HEK293 (cell line): ENCODE measurements at regions not wholly inside any gene's neighbourhood (a gene's known extent, or its start where the extent isn't known, plus 50 kb on each side); places are given as distances from the start of the nearest gene placed in this dataset.

Source experiments
- CTCF ChIA-PET: fragments of 350-600 bp; formaldehyde crosslinking; extraction: SDS; loops from one replicate; lab custom pipeline; 2021; ENCODE audit warnings: antibody characterized with exemption; lab: Yijun Ruan, JAX
- POLR2A ChIA-PET: fragments of 300-600 bp; formaldehyde crosslinking; extraction: SDS; loops from one replicate; lab custom pipeline; 2020; ENCODE audit warnings: antibody characterized with exemption, inconsistent platforms; lab: Yijun Ruan, JAX
- H3K27ac ChIP-seq: fragments of 200-500 bp; sonication (Bioruptor generic); 2 replicates; pipeline ENCODE4 v1.5.1; 2014; ENCODE audit warnings: low read depth, low read length, control low read depth, inconsistent platforms; ENCODE audit errors: extremely low read depth
- H3K36me3 ChIP-seq, 2 experiments: fragments of 200-500 bp in 1 of 2; sonication (Bioruptor generic) in 1 of 2; 1 replicate in 1 of 2; 2 replicates in 1 of 2; pipeline ENCODE4 v1.5.1; 2014 to 2017; ENCODE audit warnings: inconsistent platforms in 2 of 2, low read length in 2 of 2; ENCODE audit not compliant: control insufficient read depth in 2 of 2, insufficient read depth in 1 of 2
- H3K4me1 ChIP-seq: fragments of 200-500 bp; sonication (Bioruptor generic); 2 replicates; pipeline ENCODE4 v1.5.1; 2014; ENCODE audit warnings: mild to moderate bottlenecking, low read length, inconsistent platforms; ENCODE audit not compliant: control insufficient read depth, insufficient read depth
- H3K4me3 ChIP-seq: 2 replicates; pipeline ENCODE4 v1.5.1; 2011; ENCODE audit warnings: low read depth, mild to moderate bottlenecking, control low read depth, low read length, moderate library complexity
- H3K9me3 ChIP-seq: fragments of 200-500 bp; sonication (Bioruptor generic); 2 replicates; pipeline ENCODE4 v1.5.1; 2014; ENCODE audit warnings: low read depth, low read length, inconsistent platforms; ENCODE audit not compliant: control insufficient read depth, insufficient read depth
- BCL11A ChIP-seq: fragments of 450-650 bp; formaldehyde crosslinking; IDR thresholded peaks from 2 replicates; pipeline ENCODE4 v1.5.1; 2016; ENCODE audit warnings: low read depth, missing biosample characterization, missing genetic modification characterization
- KLF1 ChIP-seq: fragments of 450-650 bp; formaldehyde crosslinking; IDR thresholded peaks from 2 replicates; pipeline ENCODE4 v1.5.1; 2016; ENCODE audit warnings: missing biosample characterization, missing genetic modification characterization
- MYNN ChIP-seq: fragments of 450-650 bp; formaldehyde crosslinking; IDR thresholded peaks from 2 replicates; pipeline ENCODE4 v1.5.1; 2016; ENCODE audit warnings: missing biosample characterization, missing genetic modification characterization, borderline replicate concordance
- SCRT1 ChIP-seq: fragments of 450-650 bp; formaldehyde crosslinking; IDR thresholded peaks from 2 replicates; pipeline ENCODE4 v1.5.1; 2016; ENCODE audit warnings: missing biosample characterization, missing genetic modification characterization, borderline replicate concordance
- SCRT2 ChIP-seq: fragments of 450-650 bp; formaldehyde crosslinking; IDR thresholded peaks from 2 replicates; pipeline ENCODE4 v1.5.1; 2016; ENCODE audit warnings: missing biosample characterization, missing genetic modification characterization
- SP7 ChIP-seq: fragments of 450-650 bp; formaldehyde crosslinking; IDR thresholded peaks from 2 replicates; pipeline ENCODE4 v1.5.1; 2016; ENCODE audit warnings: missing biosample characterization, missing genetic modification characterization
- ZBTB17 ChIP-seq: fragments of 450-650 bp; formaldehyde crosslinking; IDR thresholded peaks from 2 replicates; pipeline ENCODE4 v1.5.1; 2016; ENCODE audit warnings: missing biosample characterization, missing genetic modification characterization
- ZEB2 ChIP-seq: fragments of 450-650 bp; formaldehyde crosslinking; IDR thresholded peaks from 2 replicates; pipeline ENCODE4 v1.5.1; 2016; ENCODE audit warnings: missing biosample characterization, missing genetic modification characterization
- ZFP37 ChIP-seq: fragments of 450-650 bp; formaldehyde crosslinking; IDR thresholded peaks from 2 replicates; pipeline ENCODE4 v1.5.1; 2016; ENCODE audit warnings: missing biosample characterization, missing genetic modification characterization
- ZNF114 ChIP-seq: fragments of 450-650 bp; formaldehyde crosslinking; IDR thresholded peaks from 2 replicates; pipeline ENCODE4 v1.5.0; 2017; ENCODE audit warnings: missing biosample characterization, missing genetic modification characterization
- ZNF146 ChIP-seq: fragments of 450-650 bp; formaldehyde crosslinking; IDR thresholded peaks from 2 replicates; pipeline ENCODE4 v1.5.1; 2016; ENCODE audit warnings: missing biosample characterization, missing genetic modification characterization
- ZNF184 ChIP-seq: fragments of 450-650 bp; IDR thresholded peaks from 2 replicates; pipeline ENCODE4 v1.5.1; 2018; ENCODE audit warnings: missing biosample characterization, mild to moderate bottlenecking, missing genetic modification characterization
- ZNF19 ChIP-seq: fragments of 450-650 bp; formaldehyde crosslinking; IDR thresholded peaks from 2 replicates; pipeline ENCODE4; 2016; ENCODE audit warnings: missing biosample characterization, missing genetic modification characterization, low read depth
- ZNF211 ChIP-seq: fragments of 450-650 bp; formaldehyde crosslinking; IDR thresholded peaks from 2 replicates; pipeline ENCODE4 v1.5.1; 2016; ENCODE audit warnings: low read depth, missing biosample characterization, missing genetic modification characterization
- ZNF214 ChIP-seq: fragments of 450-650 bp; formaldehyde crosslinking; IDR thresholded peaks from 2 replicates; pipeline ENCODE4 v1.5.1; 2017; ENCODE audit warnings: missing biosample characterization, mild to moderate bottlenecking, missing genetic modification characterization, borderline replicate concordance
- ZNF221 ChIP-seq: fragments of 450-650 bp; formaldehyde crosslinking; IDR thresholded peaks from 2 replicates; pipeline ENCODE4 v1.5.1; 2017; ENCODE audit warnings: missing biosample characterization, missing genetic modification characterization, borderline replicate concordance
- ZNF23 ChIP-seq: fragments of 450-650 bp; formaldehyde crosslinking; IDR thresholded peaks from 2 replicates; pipeline ENCODE4 v1.5.1; 2016; ENCODE audit warnings: missing biosample characterization, missing genetic modification characterization, borderline replicate concordance
- ZNF24 ChIP-seq: fragments of 450-650 bp; formaldehyde crosslinking; IDR thresholded peaks from 2 replicates; pipeline ENCODE4 v1.5.1; 2016; ENCODE audit warnings: missing biosample characterization, missing genetic modification characterization
- ZNF248 ChIP-seq: fragments of 450-650 bp; formaldehyde crosslinking; IDR thresholded peaks from 2 replicates; pipeline ENCODE4 v1.5.1; 2017; ENCODE audit warnings: missing biosample characterization, missing genetic modification characterization
- ZNF292 ChIP-seq: fragments of 450-650 bp; formaldehyde crosslinking; IDR thresholded peaks from 2 replicates; pipeline ENCODE4 v1.5.1; 2016; ENCODE audit warnings: low read depth, missing biosample characterization, missing genetic modification characterization, borderline replicate concordance
- ZNF350 ChIP-seq: fragments of 450-650 bp; formaldehyde crosslinking; IDR thresholded peaks from 2 replicates; pipeline ENCODE4 v1.5.0; 2017; ENCODE audit warnings: missing biosample characterization, mild to moderate bottlenecking, missing genetic modification characterization
- ZNF354C ChIP-seq: fragments of 450-650 bp; formaldehyde crosslinking; IDR thresholded peaks from 2 replicates; pipeline ENCODE4 v1.5.1; 2016; ENCODE audit warnings: missing biosample characterization, missing genetic modification characterization, low read depth, borderline replicate concordance
- ZNF501 ChIP-seq: fragments of 450-650 bp; formaldehyde crosslinking; IDR thresholded peaks from 2 replicates; pipeline ENCODE4 v1.5.1; 2016; ENCODE audit warnings: missing biosample characterization, missing genetic modification characterization
- ZNF530 ChIP-seq: fragments of 450-650 bp; formaldehyde crosslinking; IDR thresholded peaks from 2 replicates; pipeline ENCODE4 v1.5.1; 2016; ENCODE audit warnings: low read depth, missing biosample characterization, missing genetic modification characterization
- ZNF624 ChIP-seq: fragments of 450-650 bp; formaldehyde crosslinking; IDR thresholded peaks from 2 replicates; pipeline ENCODE4 v1.5.1; 2017; ENCODE audit warnings: missing biosample characterization, missing genetic modification characterization
- ZNF654 ChIP-seq: fragments of 450-650 bp; formaldehyde crosslinking; IDR thresholded peaks from 2 replicates; pipeline ENCODE4 v1.5.1; 2016; ENCODE audit warnings: low read depth, missing biosample characterization, missing genetic modification characterization
- ZNF768 ChIP-seq: fragments of 450-650 bp; formaldehyde crosslinking; IDR thresholded peaks from 2 replicates; pipeline ENCODE4 v1.5.1; 2018; ENCODE audit warnings: missing biosample characterization, mild to moderate bottlenecking, missing genetic modification characterization
- ZNF791 ChIP-seq: fragments of 450-650 bp; formaldehyde crosslinking; IDR thresholded peaks from 2 replicates; pipeline ENCODE4 v1.5.1; 2016; ENCODE audit warnings: missing biosample characterization, missing genetic modification characterization
- TF ChIP-seq, protein P1 (sequence below): fragments of 450-650 bp; formaldehyde crosslinking; IDR thresholded peaks from 2 replicates; pipeline ENCODE4 v1.5.1; 2017; ENCODE audit warnings: missing biosample characterization, missing genetic modification characterization
- TF ChIP-seq, protein P2 (sequence below): fragments of 450-650 bp; formaldehyde crosslinking; IDR thresholded peaks from 2 replicates; pipeline ENCODE4 v1.5.1; 2017; ENCODE audit warnings: missing biosample characterization, missing genetic modification characterization
- TF ChIP-seq, protein P3 (sequence below): fragments of 450-650 bp; formaldehyde crosslinking; IDR thresholded peaks from 2 replicates; pipeline ENCODE4 v1.5.1; 2017; ENCODE audit warnings: missing biosample characterization, mild to moderate bottlenecking, missing genetic modification characterization, moderate library complexity

DNA sequence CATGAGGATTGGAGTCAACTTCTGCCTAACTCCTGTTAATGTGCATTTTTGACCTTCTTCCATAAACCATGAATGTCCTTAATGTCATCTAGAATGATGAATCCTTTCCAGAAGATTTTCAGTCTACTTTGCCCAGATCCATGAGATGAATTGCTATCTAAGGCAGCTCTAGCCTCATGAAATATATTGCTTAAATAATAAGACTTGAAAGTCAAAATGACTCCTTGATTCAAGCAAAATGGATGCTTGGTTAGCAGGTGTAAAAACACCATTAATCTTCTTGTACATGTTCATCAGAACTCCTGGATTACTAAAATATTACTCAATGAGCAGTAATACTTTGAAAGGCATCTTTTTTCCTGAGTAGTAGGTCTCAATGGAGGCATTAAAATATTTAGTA is 238.5 kb upstream of the ZC3H12C start:
- no peak overlapping the region for H3K4me3 ChIP-seq
- no peak for TF ChIP-seq KLF1
- no peak for TF ChIP-seq ZNF24 (tag by site-specific recombination)
- TF ChIP-seq ZNF114: no peak
- POLR2A ChIA-PET: no interaction called here
- no peaks in the 10 kb centered on the region for H3K36me3 ChIP-seq
- no peak overlapping the region for H3K27ac ChIP-seq
- no peaks in the 10 kb centered on the region for H3K4me1 ChIP-seq
- CTCF ChIA-PET: interaction anchor here (0.7 to 3.9 kb wide), 5 partner anchors 13 to 227 kb away, joined by 3 to 23 read pairs (median 3); no protein-coding TSS in a partner anchor
- H3K9me3 ChIP-seq: no peaks in the 10 kb centered on the region

DNA sequence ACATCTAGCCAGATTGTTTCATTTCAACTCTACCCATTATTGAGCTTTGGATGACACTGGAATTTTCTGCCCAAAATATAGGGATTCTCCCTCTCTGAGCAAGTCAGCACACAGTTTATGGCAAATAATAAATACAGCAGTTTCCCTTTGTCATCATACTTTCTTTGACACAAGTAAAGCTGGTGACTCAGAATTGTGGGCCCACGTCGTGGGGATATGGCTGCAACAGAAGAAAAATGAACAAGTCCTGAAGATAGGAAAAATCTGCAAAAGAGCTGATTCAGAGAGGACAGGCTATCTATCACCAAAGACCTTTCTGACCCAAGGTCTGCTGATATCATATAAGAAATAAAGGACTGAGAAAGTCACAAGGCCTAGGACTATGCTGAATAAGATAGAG is 236.3 kb upstream of the ZC3H12C start:
- ChIA-PET CTCF (interaction anchor here (3.9 kb wide), 1 partner anchor 82 kb away, joined by 23 read pairs; no protein-coding TSS in a partner anchor), POLR2A (no interaction called here)
- TF ChIP-seq ZNF354C: no peak
- TF ChIP-seq ZNF768 (tag by site-specific recombination): no peak
- TF ChIP-seq MYNN (tag by site-specific recombination): no peak
- TF ChIP-seq ZNF214 (tag by site-specific recombination): no peak
- no peak for TF ChIP-seq ZFP37 (tag by site-specific recombination)
- TF ChIP-seq ZNF211 (tag by site-specific recombination): no peak
- TF ChIP-seq, protein P1, sequence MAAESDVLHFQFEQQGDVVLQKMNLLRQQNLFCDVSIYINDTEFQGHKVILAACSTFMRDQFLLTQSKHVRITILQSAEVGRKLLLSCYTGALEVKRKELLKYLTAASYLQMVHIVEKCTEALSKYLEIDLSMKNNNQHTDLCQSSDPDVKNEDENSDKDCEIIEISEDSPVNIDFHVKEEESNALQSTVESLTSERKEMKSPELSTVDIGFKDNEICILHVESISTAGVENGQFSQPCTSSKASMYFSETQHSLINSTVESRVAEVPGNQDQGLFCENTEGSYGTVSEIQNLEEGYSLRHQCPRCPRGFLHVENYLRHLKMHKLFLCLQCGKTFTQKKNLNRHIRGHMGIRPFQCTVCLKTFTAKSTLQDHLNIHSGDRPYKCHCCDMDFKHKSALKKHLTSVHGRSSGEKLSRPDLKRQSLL (tag by site-specific recombination): no peak
- TF ChIP-seq ZNF624 (tag by site-specific recombination): no peak
- TF ChIP-seq SCRT1 (tag by site-specific recombination): no peak
- TF ChIP-seq ZNF791 (tag by site-specific recombination): no peak
- no peak for TF ChIP-seq ZNF530 (tag by site-specific recombination)
- TF ChIP-seq SCRT2: no peak
- no peak for TF ChIP-seq ZNF146 (tag by site-specific recombination)
- no peak for TF ChIP-seq ZNF23 (tag by site-specific recombination)
- TF ChIP-seq ZEB2 (tag by site-specific recombination): no peak
- no peaks in the 10 kb centered on the region for H3K9me3 ChIP-seq
- no peaks in the 10 kb centered on the region for H3K36me3 ChIP-seq
- no peaks in the 10 kb centered on the region for H3K4me1 ChIP-seq
- no peak overlapping the region for H3K4me3 ChIP-seq
- H3K27ac ChIP-seq: no peak overlapping the region

DNA sequence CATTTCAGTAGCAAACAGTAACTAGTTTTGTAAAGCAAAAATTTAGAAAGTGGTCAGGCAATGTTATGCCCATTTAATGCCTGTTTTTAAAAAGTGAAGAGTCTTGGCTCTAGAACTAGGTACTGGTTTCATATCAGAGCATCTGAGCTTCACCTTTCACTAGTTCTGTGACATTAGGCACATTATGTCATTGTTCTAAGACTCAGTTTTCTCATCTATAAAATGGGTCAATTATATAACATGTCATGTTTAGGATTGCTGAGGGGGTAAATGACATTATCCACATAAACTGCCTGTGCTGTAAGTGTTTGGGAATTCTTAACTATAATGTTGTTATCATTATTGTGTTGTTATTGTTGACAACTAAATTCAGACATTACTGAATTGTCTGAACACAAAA is 235.6 kb upstream of the ZC3H12C start:
- H3K4me3 ChIP-seq: no peak overlapping the region
- H3K27ac ChIP-seq: no peak overlapping the region
- no peaks in the 10 kb centered on the region for H3K36me3 ChIP-seq
- H3K9me3 ChIP-seq: no peaks in the 10 kb centered on the region
- POLR2A ChIA-PET: no interaction called here
- no peaks in the 10 kb centered on the region for H3K4me1 ChIP-seq
- CTCF ChIA-PET: interaction anchor here (3.9 kb wide), 1 partner anchor 82 kb away, joined by 23 read pairs; no protein-coding TSS in a partner anchor
- no peak for TF ChIP-seq ZNF350
- TF ChIP-seq, protein P2, sequence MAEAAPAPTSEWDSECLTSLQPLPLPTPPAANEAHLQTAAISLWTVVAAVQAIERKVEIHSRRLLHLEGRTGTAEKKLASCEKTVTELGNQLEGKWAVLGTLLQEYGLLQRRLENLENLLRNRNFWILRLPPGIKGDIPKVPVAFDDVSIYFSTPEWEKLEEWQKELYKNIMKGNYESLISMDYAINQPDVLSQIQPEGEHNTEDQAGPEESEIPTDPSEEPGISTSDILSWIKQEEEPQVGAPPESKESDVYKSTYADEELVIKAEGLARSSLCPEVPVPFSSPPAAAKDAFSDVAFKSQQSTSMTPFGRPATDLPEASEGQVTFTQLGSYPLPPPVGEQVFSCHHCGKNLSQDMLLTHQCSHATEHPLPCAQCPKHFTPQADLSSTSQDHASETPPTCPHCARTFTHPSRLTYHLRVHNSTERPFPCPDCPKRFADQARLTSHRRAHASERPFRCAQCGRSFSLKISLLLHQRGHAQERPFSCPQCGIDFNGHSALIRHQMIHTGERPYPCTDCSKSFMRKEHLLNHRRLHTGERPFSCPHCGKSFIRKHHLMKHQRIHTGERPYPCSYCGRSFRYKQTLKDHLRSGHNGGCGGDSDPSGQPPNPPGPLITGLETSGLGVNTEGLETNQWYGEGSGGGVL (tag by site-specific recombination): no peak
- no peak for TF ChIP-seq ZNF221
- TF ChIP-seq ZNF184 (tag by site-specific recombination): no peak
- TF ChIP-seq, protein P3, sequence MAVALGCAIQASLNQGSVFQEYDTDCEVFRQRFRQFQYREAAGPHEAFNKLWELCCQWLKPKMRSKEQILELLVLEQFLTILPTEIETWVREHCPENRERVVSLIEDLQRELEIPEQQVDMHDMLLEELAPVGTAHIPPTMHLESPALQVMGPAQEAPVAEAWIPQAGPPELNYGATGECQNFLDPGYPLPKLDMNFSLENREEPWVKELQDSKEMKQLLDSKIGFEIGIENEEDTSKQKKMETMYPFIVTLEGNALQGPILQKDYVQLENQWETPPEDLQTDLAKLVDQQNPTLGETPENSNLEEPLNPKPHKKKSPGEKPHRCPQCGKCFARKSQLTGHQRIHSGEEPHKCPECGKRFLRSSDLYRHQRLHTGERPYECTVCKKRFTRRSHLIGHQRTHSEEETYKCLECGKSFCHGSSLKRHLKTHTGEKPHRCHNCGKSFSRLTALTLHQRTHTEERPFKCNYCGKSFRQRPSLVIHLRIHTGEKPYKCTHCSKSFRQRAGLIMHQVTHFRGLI (tag by site-specific recombination): no peak
- TF ChIP-seq ZNF23 (tag by site-specific recombination): no peak
- no peak for TF ChIP-seq ZNF501 (tag by site-specific recombination)
- no peak for TF ChIP-seq ZNF248 (tag by site-specific recombination)
- no peak for TF ChIP-seq ZNF654
- TF ChIP-seq ZBTB17 (tag by site-specific recombination): no peak
- TF ChIP-seq ZNF292 (tag by site-specific recombination): no peak
- no peak for TF ChIP-seq ZNF19 (tag by site-specific recombination)
- TF ChIP-seq BCL11A (tag by site-specific recombination): no peak
- no peak for TF ChIP-seq SP7 (tag by site-specific recombination)
